Astrocyte of the hippocampus (primary cell): ENCODE measurements at regions not wholly inside any gene's neighbourhood (a gene's known extent, or its start where the extent isn't known, plus 50 kb on each side); places are given as distances from the start of the nearest gene placed in this dataset.

Source experiments
- DNase-seq: peaks from one replicate; pipeline ENCODE4 v3.0.0; 2011; ENCODE audit warnings: low read depth, low spot score

GRCh38 chr7:131105799-131106680 lies 221.6 kb upstream of the MKLN1 start:
- peak; percentile 71 for DNase-seq

DNA sequence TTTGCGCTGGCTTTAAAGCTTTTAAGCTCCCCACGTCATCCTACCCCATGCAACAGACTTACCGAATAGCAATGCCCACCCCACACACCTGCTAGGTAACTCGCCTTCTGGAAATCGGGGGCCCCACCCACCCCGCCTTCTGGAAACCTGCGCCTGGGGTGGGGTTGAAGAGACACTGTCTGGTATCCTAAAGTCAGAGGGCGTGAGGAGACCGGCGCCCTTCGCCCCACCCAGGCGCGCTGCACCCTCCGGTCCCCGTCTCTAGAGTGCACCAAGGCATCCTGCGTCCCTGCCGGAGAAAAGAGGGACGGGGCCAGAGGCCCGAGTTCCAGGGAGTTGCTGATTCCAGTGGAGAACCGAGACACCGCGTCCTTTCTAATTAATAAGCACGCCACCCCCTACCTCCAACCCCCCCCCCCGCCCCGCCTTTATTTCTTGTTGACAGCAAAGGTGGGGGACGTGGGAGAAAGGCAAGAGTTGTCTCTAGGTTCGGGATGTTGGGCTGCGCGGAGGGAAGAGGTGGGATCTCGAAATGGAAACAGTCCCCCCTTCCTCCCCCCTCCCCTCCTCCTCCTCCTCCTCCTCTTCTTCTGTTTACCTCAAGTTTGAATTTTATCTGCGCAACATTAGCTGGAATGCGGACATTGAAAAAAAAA lies 220.9 kb upstream of the MKLN1 start:
- DNase-seq, result peak; percentile 41

DNA sequence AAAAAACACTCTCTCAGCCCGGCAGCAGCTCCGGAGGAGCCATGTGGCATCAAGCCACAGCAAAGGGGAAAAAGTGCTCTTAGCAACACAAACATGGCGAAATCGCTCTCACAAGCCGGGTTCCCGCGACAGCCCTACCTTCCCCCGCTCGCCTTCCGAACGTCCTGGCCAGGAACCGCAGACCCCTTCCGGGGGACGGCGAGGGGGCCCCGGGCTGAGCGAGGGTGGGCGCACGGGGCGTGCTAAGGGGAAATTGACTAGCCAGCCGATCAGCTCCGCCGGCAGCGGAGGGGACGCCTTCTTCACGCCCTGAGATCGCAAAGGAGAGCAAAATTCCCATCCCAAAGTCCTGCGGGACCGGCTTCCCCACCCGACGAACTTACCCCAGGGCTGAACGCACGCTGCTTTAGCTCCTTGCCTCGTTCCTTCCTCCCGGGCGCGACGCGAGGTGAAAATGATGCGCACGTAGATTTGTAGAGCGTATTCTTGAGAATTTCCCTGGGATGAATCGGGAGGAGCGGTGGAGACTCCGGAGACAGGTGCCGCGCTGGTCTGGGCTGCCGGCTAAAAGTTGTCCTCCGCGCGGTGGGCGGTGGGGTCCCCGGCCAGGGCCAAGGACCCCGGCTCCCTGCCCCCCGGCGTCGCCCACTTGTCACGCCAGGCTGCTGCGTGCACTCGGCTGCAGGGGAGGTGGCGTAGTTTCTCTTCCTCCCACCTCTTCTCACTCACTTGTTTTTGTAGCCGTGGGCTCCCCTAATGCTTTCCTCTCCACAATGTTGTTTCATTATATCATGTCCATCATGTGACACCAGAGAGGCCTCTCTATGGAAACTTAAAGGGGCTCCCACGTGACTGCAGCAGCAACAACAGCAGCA lies 220.1 kb upstream of the MKLN1 start:
- DNase-seq, result peak; percentile 80

DNA sequence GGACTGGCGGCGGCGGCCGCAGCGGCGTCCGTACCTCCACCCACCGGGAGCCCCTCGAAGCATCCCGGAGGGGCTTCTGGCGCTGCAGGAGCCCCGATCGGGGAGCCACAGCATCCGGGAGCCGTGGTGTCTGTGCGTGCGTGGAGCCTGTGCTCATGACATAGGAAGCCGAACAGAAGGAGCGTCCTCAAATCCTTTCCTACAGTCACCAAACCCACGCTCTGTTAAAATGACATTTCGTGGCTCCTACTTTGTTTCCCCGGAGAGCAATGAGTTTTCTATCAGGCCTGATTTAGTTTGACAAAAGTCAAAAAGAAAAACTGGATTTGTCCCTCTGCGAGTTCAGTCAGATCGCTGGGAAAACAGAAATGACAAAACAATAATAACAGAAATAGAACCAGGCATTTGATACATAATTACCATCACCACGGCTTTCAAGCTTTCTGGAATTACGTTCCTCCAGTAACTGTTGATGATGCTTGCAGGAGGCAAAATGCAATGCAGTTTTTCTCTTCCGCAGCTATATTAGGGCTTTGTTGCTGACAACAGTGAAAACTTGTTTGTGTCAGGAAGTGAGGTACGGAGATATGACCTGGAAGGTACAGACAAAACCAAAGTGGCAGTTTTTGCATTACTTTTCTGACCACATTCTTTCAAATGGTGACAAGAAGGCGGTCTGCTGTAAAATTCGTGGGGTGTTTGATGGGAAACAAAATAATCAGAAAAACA lies 219.3 kb upstream of the MKLN1 start:
- DNase-seq, result peak; percentile 23

- peak; percentile 2 for DNase-seq
Observed at GRCh38 chr7:131109011-131109758, 218.5 kb upstream of the MKLN1 start.

GRCh38 chr7:131109759-131110296 lies 217.8 kb upstream of the MKLN1 start:
- peak; percentile 90 for DNase-seq

DNA sequence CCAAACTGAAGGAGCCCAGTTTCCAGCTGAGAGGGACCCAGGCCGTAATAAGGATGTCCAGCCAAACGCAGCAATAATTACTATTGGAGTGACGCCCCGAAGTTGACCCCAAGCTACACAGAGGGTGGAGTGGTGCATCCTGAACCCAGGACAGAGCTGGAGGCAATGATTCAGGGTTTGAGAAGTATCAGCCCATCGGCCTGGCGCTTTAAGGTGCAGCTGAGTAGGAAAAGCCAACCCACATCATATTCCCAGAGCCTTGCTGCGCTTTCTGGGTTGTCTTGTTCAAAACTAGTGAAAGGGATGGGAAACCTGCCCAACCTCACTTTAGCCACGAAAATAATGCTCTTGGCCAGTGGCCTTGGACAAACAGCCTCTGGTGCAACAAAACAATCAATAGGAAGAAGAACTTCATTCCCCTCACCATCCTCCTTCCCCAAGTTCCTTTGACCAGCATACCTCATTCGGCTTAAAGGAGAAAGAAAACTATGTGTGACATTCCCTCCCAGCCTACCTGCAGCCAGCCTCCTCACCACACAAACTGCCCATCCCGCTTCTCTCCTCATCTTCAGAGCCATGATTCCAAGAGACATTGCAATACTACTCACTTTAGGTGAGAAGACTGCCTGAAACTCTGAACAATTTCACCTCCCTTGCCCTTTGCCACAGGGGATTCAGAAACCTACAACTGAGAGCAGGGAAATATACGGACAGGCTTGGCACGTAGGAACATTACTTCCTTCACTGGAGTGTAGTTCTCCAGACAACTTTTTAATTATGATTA lies 217.2 kb upstream of the MKLN1 start:
- DNase-seq, result peak; percentile 42

GRCh38 chr7:131111081-131111576 lies 216.5 kb upstream of the MKLN1 start:
- DNase-seq, result peak; percentile 32

DNA sequence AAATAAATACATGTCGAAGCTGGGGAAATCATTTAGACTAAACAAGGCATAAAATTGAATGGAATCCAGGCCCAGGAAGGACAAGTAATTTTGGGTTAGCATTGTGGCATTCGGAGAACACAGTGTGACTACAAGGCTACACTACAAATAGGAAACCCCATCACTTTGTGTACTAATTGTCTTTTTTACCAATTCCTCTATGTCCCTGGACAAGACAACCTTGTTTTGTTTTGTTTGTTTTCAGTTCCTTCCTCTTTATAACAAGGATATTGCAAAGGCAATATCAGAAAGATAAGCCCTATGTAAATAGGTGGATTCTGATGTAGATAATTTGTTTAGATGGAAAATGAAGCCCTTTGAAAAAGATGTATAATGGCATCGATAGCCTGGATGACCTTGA lies 215.9 kb upstream of the MKLN1 start:
- no peak for DNase-seq

DNA sequence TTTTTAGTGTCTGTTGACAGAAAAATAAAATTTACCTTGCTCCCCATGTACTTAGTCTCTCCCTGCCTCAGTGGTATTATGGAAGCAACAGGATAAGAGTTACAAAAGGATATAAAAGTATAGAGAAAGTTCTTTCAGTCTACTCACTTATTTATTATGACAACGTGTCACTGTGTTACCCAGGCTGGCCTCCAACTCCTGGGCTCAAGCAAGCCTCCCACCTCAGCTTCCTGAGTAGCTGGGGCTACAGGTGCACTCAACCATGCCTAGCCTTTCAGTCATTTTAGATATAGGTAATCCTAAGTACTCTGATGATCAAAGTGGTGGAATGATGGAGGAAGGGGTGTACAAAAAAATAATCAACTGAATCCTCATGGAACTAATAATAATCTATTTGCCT lies 215.2 kb upstream of the MKLN1 start:
- DNase-seq, result no peak

- DNase-seq, result no peak
Observed at GRCh38 chr7:131115340-131115739, 212.3 kb upstream of the MKLN1 start.

DNA sequence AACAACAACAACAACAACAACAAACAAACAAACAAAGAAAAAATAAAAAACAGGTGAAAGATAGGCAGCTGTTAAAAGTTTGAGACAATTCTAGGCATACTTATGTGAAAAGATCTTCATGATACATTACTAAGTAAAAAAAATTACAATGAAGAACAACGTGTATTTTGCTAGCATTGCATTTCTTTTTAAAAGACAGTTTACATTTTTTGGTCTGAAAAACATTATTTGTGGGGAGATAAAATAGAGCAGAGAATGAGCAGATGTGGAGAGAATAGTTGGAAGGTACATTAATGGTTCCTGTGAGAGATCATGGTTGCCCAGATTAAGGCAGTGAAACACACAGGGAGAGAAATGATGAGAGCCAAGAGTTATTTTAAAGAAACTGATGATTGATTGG lies 210.2 kb upstream of the MKLN1 start:
- DNase-seq, result no peak

DNA sequence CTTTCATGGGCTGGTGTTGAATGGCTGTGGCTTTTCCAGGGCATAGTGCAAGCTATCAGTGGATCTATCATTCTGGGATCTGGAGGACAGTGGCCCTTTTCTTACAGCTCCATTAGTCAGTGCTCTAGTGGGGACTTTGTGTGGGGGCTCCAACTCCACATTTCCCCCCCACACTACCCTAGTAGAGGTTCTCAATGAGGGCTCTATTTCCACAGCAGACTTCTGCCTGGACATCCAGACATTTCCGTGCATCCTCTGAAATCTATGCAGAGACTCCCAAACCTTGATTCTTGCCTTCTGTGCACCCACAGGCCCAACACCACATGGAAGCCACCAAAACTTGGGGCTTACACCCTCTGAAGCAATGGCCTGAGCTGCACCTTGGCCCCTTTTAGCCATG lies 208.3 kb upstream of the MKLN1 start:
- DNase-seq, result no peak

- no peak for DNase-seq
Observed at GRCh38 chr7:131122394-131122793, 205.3 kb upstream of the MKLN1 start.

DNA sequence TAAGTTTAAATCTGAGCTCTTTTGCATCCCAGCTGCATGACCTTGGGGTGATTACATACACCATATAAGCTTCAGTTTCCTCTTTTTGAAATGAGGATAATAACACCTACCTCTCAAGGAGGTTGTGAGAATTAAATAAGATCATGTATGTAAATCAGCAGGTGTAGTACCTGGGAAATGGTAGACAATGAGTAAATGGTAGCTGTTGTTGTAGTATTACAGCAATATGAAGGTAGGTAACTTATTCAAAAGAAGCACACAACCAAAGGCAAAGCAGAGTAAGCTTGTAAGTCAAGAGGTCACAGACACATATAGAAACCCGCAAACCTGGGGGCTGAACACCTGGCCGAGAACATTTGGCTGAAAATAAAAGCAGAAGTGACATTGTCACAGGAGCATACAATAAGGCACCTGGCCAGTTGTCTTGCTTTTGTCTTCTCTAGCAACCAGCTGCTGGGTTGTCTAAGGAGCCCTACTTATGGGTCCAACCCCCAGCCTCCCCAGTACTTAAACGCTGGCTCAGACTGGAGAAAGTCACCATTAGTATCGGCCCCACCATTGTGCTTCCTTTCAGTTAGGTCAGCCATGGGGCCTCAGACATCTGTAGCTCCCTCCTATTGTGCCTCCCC lies 203.6 kb upstream of the MKLN1 start:
- no peak for DNase-seq

- DNase-seq, result no peak
Observed at GRCh38 chr7:131124867-131125266, 202.8 kb upstream of the MKLN1 start.

- no peak for DNase-seq
Observed at GRCh38 chr7:131130324-131130723, 197.4 kb upstream of the MKLN1 start.

GRCh38 chr7:131131012-131131745 lies 196.5 kb upstream of the MKLN1 start:
- no peak for DNase-seq
